ENCODE measurements at regions not wholly inside any gene's neighbourhood (a gene's known extent, or its start where the extent isn't known, plus 50 kb on each side); places are given as distances from the start of the nearest gene placed in this dataset.

GRCh38 chr10:33743429-33743857 is 409.0 kb upstream of the NRP1 start:
- intact Hi-C loops (cut with DNase I; ENCODE audit: low total_unique reads): no loop called here
- 94 to 97% methylated on average over 2 of the region's 2 CpGs for WGBS, 2 donors
- TF ChIP-seq POLR2A (IDR thresholded peaks at IDR 0.05): no peak
- no peak for TF ChIP-seq CTCF (IDR thresholded peaks at IDR 0.05)
- H3K4me3 ChIP-seq (ENCODE audit: low read depth, poor library complexity, severe bottlenecking): no peak overlapping the region
- no peak for DNase-seq (ENCODE audit: low spot score in 2 of 2)

- TF ChIP-seq POLR2A (IDR thresholded peaks at IDR 0.05) (no peak), CTCF (IDR thresholded peaks at IDR 0.05) (no peak)
- intact Hi-C loops (cut with DNase I; ENCODE audit: low total_unique reads): no loop called here
- DNase-seq (ENCODE audit: low spot score in 2 of 2): no peak
- no peak overlapping the region for H3K4me3 ChIP-seq (ENCODE audit: low read depth, poor library complexity, severe bottlenecking)
Observed at GRCh38 chr10:33739031-33739430, 404.6 kb upstream of the NRP1 start.

GRCh38 chr10:33735464-33735923 is 401.0 kb upstream of the NRP1 start:
- WGBS, 2 donors: 34 to 42% methylated on average over 2 of the region's 2 CpGs
- H3K4me3 ChIP-seq (ENCODE audit: low read depth, poor library complexity, severe bottlenecking): no peak overlapping the region
- TF ChIP-seq CTCF (IDR thresholded peaks at IDR 0.05) (no peak), POLR2A (IDR thresholded peaks at IDR 0.05) (no peak)
- no peak for DNase-seq (ENCODE audit: low spot score in 2 of 2)
- intact Hi-C loops (cut with DNase I; ENCODE audit: low total_unique reads): no loop called here

GRCh38 chr10:33734393-33735155 is 400.1 kb upstream of the NRP1 start:
- H3K4me3 ChIP-seq (ENCODE audit: low read depth, poor library complexity, severe bottlenecking): no peak overlapping the region
- DNase-seq (ENCODE audit: low spot score in 2 of 2): no peak
- no peak for TF ChIP-seq CTCF (IDR thresholded peaks at IDR 0.05)
- no peak for TF ChIP-seq POLR2A (IDR thresholded peaks at IDR 0.05)
- intact Hi-C loops (cut with DNase I; ENCODE audit: low total_unique reads): no loop called here
- 73 to 76% methylated on average over 6 of the region's 6 CpGs for WGBS, 2 donors

- WGBS, 2 donors: 87 to 91% methylated on average over 3 of the region's 3 CpGs
- H3K4me3 ChIP-seq (ENCODE audit: low read depth, poor library complexity, severe bottlenecking): no peak overlapping the region
- DNase-seq (ENCODE audit: low spot score in 2 of 2): no peak
- TF ChIP-seq CTCF (IDR thresholded peaks at IDR 0.05): no peak
- TF ChIP-seq POLR2A (IDR thresholded peaks at IDR 0.05): no peak
- intact Hi-C loops (cut with DNase I; ENCODE audit: low total_unique reads): no loop called here
Observed at GRCh38 chr10:33733058-33733457, 398.6 kb upstream of the NRP1 start.
